NK-92 treated with Interleukin-12 subunit alpha and Interleukin-12 subunit beta, amount 100 ng/mL, for 24 hours (cell line): ENCODE measurements at regions not wholly inside any gene's neighbourhood (a gene's known extent, or its start where the extent isn't known, plus 50 kb on each side); places are given as distances from the start of the nearest gene placed in this dataset.

Source experiments
- DNase-seq: peaks from one replicate; lab custom pipeline; 2025; lab: John Stamatoyannopoulos, UW

DNA sequence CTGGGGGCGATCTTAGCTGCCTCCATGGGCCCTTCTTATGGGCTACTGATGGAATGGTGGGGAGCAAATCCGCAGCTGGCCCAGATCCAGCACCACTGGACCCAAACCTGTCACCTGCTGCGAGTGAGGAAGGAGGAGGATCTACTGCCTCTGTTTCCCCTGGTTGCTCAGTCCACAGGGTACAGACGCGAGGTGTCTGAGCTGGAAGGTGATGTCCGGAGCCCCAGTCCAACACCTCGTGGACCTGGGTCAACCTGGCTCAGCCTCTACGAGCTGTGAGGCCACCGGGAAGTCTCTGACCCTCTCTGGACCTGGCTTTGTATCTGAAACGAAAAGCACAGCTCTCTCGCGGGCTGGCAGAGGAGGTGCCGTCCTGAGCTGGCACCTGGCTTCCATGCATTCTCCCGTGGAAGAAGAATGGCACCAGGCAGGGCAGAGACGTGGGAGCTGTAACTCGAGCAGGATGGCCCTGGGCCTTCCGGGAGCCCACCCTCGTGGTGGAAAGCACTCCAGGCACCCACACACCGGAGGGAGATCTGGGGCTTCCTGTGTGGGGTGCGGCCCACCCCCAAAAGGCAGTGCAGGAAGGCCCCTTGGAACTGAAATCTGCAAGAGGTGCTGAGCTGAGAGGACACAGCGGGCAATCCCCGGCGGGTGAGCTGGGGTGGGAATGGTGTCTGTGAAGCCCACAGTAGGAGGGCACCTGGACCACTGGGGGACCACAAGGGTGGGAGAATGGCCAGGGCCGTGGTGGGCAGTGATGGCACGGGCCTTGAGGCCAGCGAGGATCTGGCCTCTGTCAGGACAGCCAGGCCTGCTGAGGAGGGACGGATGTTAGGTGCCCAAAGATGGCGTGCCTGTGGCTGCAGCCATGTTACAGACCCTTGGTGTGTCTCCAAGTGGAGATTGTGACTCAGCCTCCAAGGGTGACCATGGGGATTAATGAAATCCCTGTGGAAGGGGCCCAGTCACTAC, 133.4 kb downstream of the OLFM1 start:
- no peak for DNase-seq

- no peak for DNase-seq
These were observed 134.1 kb downstream of the OLFM1 start for GRCh38 chr9:135221576-135221950.

GRCh38 chr9:135221951-135222631, 134.6 kb downstream of the OLFM1 start:
- DNase-seq = no peak

DNA sequence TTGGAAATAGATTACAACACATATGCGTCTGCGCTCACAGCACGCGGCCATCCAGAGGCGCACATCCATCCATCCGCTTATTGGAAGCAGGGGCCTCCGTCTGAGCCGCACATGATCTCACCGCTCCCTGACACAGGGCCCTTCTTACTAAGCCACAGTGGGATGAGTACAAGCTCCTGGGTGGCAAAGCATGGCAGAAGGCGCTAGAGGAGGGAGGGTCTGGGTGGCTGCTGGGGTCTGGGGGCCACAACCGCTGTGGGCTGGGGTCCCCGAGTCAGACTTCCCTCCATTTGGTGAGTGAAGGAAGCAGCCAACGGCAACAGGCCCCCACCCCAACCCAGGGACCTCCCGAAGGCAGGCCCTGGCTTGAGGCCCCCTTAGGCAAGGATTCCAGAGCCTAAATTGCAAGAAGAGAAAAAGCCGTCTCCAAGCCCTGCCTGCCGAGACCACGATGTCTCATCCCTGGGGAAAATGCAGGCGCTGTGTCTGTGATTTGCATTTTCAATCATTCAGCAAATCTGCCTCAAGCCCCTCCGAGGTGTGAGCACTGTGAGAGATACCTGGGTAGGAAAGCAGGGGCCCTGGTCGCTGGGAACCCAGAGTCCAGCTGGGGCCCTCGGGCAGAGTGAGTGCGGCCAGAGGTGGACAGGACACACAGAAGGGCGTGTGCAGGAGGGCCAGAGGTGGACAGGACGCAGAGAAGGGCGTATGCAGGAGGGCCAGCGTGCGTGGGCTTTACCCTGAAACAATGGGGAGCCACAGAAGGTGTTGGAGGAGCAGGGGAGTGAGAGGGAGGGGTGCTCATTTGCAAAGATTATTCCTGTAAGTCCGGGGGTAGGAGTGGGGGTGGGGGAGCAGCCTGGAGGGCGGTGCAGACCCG, 135.7 kb downstream of the OLFM1 start:
- DNase-seq = no peak

GRCh38 chr9:135223831-135224230, 136.4 kb downstream of the OLFM1 start:
- DNase-seq = no peak

GRCh38 chr9:135224286-135224877, 136.9 kb downstream of the OLFM1 start:
- DNase-seq = no peak

DNA sequence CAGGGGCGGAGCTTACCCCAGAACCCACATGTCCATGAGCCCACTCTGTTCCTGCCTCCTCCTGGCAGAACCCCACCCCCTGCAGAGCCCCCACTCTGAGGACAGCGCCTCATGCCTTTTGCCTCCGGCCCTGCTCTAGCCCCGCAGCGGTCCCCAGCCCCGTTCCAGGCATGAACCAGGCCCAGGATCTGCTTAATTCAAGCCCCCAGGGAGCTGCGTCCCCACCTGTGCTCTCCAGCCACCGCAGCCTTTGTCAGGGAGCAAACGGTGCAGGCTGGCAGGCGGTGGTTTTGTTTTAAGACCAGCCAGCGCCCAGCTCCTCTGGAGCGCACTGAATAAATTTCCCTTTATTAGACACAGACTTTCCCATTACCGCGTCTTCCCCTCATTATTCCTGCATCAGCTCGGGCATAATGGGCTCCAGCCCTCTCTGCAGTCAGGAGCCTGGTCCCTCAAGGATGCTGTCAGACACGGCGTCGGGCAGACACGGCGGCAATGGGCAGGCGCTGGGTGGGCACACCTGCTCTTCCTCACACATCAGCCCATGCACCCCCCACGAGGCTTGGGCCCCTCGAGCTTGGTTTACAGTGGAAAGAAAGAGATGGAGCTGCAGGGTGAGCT, 137.6 kb downstream of the OLFM1 start:
- no peak for DNase-seq

DNA sequence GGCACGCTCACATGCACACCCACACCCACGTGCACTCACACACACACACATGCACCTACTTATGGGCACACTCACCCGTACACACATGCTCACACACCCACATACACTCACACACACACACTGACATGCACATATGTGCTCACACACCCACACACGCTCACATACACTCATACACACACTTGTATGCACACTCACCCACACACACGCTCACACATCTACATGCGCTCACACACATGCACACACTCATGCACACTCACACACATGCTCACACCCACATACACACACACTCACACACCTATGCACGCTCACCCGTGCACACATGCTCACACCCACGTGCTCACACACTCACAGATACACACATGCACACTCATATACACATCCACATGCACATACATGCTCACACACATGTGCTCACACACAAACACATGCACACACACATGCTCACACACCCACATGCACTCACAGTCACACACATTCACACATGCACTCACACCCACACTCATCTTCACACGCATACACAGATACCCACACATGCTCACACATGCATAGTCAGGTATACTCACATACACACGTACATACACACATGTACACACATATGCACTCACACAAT, 138.3 kb downstream of the OLFM1 start:
- no peak for DNase-seq

DNA sequence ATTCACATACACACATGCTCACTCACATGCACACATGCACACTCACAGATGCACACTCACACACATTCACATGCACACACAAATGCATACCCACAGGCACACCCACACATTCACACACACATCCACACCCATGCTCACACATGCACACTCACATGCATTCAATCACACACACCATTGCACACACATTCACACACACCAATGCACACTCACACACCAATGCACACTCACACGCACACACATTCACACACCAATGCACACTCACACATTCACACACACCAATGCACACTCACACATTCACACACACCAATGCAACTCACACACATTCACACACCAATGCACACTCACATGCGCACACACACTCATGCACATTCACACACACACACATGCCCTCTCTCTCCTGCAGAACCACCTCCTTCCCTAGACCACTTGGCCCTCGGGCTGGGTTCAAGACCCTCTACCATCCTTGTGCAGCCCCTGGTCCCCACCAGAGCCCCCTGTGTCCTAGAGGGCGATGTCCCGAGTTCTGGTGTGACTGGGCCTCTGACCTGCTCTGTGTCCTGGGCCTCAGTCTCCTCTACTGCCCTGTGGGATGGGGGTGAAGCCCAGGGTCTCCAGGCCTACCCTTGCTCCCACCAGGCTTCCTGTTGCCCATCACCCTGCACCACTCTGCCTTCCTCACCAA, 139.0 kb downstream of the OLFM1 start:
- no peak for DNase-seq

- DNase-seq = no peak
These were observed 140.3 kb downstream of the OLFM1 start for GRCh38 chr9:135227641-135228251.

GRCh38 chr9:135228345-135228982, 141.0 kb downstream of the OLFM1 start:
- DNase-seq = no peak

- DNase-seq = no peak
These were observed 141.6 kb downstream of the OLFM1 start for GRCh38 chr9:135228983-135229625.

DNA sequence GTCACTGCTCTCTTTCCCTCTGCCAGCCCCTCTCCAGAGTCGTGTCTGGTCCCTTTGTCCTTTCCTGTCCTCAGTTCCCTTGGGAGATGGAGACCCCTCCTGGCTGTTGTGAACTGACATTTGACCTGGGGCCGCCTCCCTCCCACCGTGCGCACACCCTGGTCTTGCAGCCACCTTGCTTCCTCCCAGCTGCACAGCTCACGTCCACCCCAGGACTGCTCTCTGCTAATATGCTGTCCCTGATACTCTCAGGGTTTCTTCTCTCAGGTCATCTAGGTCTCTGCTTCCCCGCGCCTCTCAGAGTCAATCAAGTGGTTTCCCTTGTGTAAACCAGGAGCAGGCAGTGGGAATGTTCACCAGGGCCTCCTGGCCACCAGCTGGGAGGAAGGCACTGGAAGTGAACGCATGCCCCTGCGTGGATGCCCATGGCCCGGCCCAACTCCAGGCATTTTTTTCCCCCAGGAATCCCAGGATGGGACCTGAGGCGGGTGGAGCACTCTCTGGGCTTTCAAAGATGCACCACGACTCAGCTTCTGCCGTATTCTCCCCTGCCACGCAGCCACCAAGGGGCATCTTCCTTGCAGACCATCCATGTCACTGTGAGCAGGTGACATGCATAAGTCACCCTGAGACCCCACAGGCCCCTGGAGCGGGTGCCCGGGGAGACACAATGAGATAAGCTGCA, 142.4 kb downstream of the OLFM1 start:
- DNase-seq = no peak

GRCh38 chr9:135230386-135230765, 142.9 kb downstream of the OLFM1 start:
- no peak for DNase-seq

- no peak for DNase-seq
These were observed 143.5 kb downstream of the OLFM1 start for GRCh38 chr9:135230817-135231520.

DNA sequence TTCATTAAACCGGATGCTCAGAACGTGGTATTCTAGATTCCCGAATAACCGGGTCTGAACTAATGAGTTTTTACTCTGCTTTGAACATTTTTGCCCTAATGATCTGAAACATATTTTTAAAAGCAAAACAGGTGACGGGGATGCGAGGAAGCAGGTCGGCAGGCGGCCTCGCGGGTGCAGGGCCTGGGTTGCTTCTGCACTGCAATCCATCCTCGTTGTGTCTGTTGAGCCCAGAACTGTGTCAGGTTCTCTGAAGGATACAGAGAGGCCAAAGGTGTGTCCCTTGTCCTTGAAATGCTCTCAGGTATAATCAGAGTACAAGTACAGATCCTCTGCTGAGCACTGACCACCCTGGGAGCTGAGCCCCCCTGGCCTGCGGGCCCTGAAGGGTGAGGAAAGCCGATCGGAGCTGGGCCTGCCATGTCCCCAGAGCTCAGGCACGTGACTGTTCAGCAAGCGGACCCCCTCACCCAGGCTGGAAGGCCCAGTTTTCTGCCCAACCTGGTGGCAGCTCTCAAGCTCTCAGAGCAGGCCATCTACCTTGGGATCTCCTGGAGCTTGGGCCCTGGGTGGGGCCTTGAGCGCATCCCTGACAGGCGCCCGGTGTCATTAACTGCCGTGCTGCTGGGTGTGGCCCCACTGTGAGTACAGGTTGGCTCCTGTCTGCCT, 151.8 kb downstream of the OLFM1 start:
- DNase-seq = no peak

DNA sequence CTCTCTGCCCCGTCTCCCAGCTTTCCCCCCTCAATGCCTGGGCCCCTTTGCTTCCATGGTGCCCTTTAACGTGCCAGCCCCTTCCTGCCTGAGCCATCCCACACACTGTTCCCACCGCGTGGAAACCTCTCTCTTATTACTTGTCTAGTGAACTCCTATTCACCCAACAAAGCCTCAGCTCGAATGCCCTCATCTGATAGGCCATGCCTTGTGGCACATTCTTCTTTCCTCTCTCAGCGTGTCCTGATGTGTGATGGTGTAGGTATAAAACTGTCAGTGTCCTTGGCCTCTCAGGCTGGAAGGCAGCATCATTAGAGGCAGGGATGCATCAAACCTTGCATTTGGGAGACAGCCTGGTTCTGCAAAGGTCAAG, 152.3 kb downstream of the OLFM1 start:
- no peak for DNase-seq
